ENCODE measurements at regions not wholly inside any gene's neighbourhood (a gene's known extent, or its start where the extent isn't known, plus 50 kb on each side); places are given as distances from the start of the nearest gene placed in this dataset.

DNA sequence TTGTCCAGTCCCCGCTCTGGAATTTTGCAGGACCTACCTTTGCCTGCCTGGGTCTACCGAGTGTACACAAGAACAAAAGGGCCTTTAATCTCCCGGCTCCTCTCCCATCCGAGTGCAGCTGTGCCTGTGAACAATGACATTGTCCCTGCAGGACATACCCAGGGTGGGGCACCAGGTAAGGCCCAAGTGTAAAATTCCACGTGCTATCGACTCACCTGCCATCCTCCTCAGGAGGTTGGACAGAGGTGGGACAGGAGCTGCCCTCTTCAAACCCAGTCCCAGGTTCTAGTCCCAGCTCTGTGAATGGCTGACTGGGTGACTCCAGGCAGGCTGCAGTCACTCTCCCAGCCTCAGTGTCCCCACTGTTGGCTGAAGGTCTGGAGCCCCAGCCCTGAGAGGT is 159.6 kb upstream of the ALDH1B1 start:
- DNase-seq (ENCODE audit: low spot score in 2 of 2): no peak
- no peaks in the 10 kb centered on the region for H3K9me3 ChIP-seq
- intact Hi-C loops (cut with DNase I; ENCODE audit: low total_unique reads): no loop called here
- H3K27me3 ChIP-seq: no peaks in the 10 kb centered on the region
- TF ChIP-seq, protein P1, sequence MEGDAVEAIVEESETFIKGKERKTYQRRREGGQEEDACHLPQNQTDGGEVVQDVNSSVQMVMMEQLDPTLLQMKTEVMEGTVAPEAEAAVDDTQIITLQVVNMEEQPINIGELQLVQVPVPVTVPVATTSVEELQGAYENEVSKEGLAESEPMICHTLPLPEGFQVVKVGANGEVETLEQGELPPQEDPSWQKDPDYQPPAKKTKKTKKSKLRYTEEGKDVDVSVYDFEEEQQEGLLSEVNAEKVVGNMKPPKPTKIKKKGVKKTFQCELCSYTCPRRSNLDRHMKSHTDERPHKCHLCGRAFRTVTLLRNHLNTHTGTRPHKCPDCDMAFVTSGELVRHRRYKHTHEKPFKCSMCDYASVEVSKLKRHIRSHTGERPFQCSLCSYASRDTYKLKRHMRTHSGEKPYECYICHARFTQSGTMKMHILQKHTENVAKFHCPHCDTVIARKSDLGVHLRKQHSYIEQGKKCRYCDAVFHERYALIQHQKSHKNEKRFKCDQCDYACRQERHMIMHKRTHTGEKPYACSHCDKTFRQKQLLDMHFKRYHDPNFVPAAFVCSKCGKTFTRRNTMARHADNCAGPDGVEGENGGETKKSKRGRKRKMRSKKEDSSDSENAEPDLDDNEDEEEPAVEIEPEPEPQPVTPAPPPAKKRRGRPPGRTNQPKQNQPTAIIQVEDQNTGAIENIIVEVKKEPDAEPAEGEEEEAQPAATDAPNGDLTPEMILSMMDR (IDR thresholded peaks at IDR 0.05): no peak
- TF ChIP-seq POLR2A (IDR thresholded peaks at IDR 0.05) (no peak), POLR2AphosphoS5 (IDR thresholded peaks at IDR 0.05) (no peak)
- H3K4me1 ChIP-seq: peaks cover 0 to 3% of the 10 kb centered on the region in 2 donors
- no peaks in the 10 kb centered on the region for H3K36me3 ChIP-seq
- no peak overlapping the region for H3K4me3 ChIP-seq
- H3K27ac ChIP-seq: no peak overlapping the region

DNA sequence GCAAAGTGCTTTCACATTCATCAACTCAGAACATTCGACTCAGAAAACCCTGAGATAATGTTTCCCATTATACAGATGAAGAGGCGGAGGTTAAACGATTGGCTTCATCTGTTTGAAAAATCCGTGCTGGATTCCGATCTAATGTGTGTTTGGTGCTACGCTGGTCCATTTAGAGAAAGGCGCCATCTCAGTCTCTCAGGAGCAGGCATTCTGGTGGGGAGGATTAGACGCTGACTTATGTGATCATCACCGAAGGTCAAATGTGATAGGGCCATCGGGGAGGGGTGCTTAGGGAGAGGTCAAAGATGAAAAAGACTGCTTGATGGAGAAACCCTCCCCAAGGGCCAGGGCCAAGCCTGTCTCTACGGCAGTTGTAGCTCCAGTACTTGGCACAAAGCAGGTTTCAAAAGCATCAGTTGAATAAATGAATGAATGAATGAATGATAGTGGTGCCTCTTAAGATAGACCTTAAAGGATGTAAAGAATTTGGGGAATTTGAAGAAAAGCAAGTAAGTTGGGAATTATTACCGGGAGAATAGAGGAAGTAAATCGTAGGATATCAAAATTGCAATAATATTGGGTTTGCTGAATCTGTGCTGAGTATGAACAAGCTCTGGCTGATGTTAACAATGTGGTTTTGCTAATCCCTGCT is 160.6 kb upstream of the SHB start:
- DNase-seq (ENCODE audit: low spot score in 2 of 2): no peak
- Histone ChIP-seq H3K36me3 (no peaks in the 10 kb centered on the region), H3K9me3 (no peaks in the 10 kb centered on the region), H3K4me3 (no peak overlapping the region), H3K27ac (no peak overlapping the region), H3K4me1 (peaks cover 0 to 3% of the 10 kb centered on the region in 2 donors), H3K27me3 (no peaks in the 10 kb centered on the region)
- TF ChIP-seq POLR2A (IDR thresholded peaks at IDR 0.05): no peak
- TF ChIP-seq POLR2AphosphoS5 (IDR thresholded peaks at IDR 0.05): no peak
- TF ChIP-seq, protein P1 (IDR thresholded peaks at IDR 0.05): no peak
- intact Hi-C loops (cut with DNase I; ENCODE audit: low total_unique reads): no loop called here

DNA sequence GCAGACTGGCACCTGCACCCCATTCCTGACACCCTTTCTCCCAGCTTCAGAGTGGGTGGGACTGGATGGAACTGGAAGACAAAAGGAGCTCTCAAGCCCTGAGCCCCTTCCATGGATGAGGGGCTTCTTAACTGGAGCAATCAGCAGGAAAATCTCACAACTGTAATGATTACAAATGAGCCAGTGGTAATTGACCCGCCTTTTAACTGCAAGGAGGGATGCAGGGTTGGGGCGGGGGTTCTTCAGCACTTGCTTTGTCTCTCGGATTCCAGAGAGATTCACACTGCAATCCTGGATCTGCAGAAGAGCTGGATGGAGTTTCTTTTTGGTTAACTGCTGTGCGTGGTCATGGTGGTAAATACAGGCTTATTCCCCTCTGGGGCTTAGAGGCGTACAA is 160.1 kb upstream of the SHB start:
- intact Hi-C loops (cut with DNase I; ENCODE audit: low total_unique reads): no loop called here
- Histone ChIP-seq H3K27me3 (no peaks in the 10 kb centered on the region), H3K4me1 (peaks cover 0 to 3% of the 10 kb centered on the region in 2 donors), H3K4me3 (no peak overlapping the region), H3K36me3 (no peaks in the 10 kb centered on the region), H3K27ac (no peak overlapping the region), H3K9me3 (no peaks in the 10 kb centered on the region)
- TF ChIP-seq, protein P1 (IDR thresholded peaks at IDR 0.05): no peak
- no peak for TF ChIP-seq POLR2A (IDR thresholded peaks at IDR 0.05)
- no peak for TF ChIP-seq POLR2AphosphoS5 (IDR thresholded peaks at IDR 0.05)
- no peak for DNase-seq (ENCODE audit: low spot score in 2 of 2)

DNA sequence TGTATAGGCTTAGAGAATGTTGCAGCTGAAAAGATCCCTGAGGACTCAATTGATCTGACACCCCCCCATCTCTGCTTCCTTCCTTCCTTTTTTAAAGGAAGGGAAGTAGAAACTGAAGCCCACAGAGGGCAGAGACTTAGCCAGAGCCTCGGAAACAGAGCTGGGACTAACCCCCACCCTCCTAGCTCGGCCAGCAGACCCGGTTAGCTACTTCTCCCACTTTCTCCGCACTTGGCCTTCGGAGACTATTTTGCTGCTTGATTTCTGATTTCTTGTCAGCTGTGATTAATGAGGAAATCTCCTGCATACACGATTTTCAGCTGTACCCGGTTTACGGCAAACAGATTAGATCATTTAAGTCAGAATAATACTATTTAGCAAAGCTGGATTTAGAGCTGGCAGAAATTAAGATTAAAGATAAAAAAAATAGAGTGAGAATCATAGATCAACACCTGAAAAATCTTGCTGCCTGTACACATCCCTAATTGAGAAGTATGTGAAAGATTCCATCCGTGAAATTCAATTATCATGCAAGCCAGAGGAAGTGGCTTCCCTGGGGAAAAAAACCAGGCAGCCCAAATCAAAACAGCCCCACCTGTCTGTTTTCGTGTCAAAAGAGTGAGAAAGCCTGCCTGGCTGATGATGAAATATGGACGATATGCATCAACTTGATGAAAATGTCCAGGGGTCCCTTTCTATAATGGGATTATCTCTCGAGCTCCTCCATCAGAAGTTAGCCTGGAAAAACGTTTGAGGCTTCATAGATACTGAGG is 159.5 kb upstream of the SHB start:
- peaks cover 0 to 3% of the 10 kb centered on the region in 2 donors for H3K4me1 ChIP-seq
- H3K27ac ChIP-seq: peak overlapping the region; percentile 60 to 62
- no peaks in the 10 kb centered on the region for H3K36me3 ChIP-seq
- TF ChIP-seq POLR2AphosphoS5 (IDR thresholded peaks at IDR 0.05): no peak
- no peak for TF ChIP-seq POLR2A (IDR thresholded peaks at IDR 0.05)
- TF ChIP-seq, protein P1 (IDR thresholded peaks at IDR 0.05): no peak
- intact Hi-C loops (cut with DNase I; ENCODE audit: low total_unique reads): no loop called here
- H3K4me3 ChIP-seq: no peak overlapping the region
- no peak for DNase-seq (ENCODE audit: low spot score in 2 of 2)
- no peaks in the 10 kb centered on the region for H3K9me3 ChIP-seq
- H3K27me3 ChIP-seq: no peaks in the 10 kb centered on the region

DNA sequence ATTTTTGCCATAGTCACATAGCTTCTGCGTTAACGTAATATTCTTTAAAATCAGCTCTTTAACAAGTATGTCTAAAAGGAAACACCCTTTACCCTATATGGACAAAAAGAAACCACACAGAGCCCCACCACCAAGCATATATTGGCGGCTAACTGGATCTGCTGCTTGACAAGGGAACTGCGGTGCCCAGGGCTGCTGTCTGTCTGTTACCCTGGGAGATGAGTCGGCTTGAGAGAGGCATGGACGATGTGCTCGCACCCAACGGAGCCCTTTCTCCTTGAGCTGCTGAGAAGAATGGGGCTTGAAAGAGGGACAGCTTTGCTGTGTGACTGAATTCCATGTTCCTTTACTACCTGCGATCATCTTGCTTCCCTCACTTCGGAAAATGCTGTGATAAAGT is 158.6 kb upstream of the SHB start:
- Histone ChIP-seq H3K27me3 (no peaks in the 10 kb centered on the region), H3K9me3 (no peaks in the 10 kb centered on the region), H3K4me3 (peak overlapping the region in 1 of 3 donors; percentile 51), H3K27ac (peak overlapping the region; percentile 60 to 62), H3K36me3 (no peaks in the 10 kb centered on the region), H3K4me1 (peaks cover 0 to 3% of the 10 kb centered on the region in 2 donors)
- no peak for TF ChIP-seq POLR2AphosphoS5 (IDR thresholded peaks at IDR 0.05)
- TF ChIP-seq POLR2A (IDR thresholded peaks at IDR 0.05): no peak
- TF ChIP-seq, protein P1 (IDR thresholded peaks at IDR 0.05): no peak
- intact Hi-C loops (cut with DNase I; ENCODE audit: low total_unique reads): no loop called here
- peak in 1 of 2 donors; percentile 22 for DNase-seq (ENCODE audit: low spot score in 2 of 2)

Data from breast epithelium (tissue), 4 donors.